ENCODE measurements at regions not wholly inside any gene's neighbourhood (a gene's known extent, or its start where the extent isn't known, plus 50 kb on each side); places are given as distances from the start of the nearest gene placed in this dataset.

- TF ChIP-seq EZH2 (IDR thresholded peaks at IDR 0.05; ENCODE audit: insufficient read depth, poor library complexity, severe bottlenecking) (no peak), EZH2phosphoT487 (IDR thresholded peaks at IDR 0.05; ENCODE audit: insufficient read depth, low read depth) (no peak)
Measured at GRCh38 chr17:51391982-51392654, 131.8 kb downstream of the UTP18 start.
